OCI-LY3 (cell line): ENCODE measurements at regions not wholly inside any gene's neighbourhood (a gene's known extent, or its start where the extent isn't known, plus 50 kb on each side); places are given as distances from the start of the nearest gene placed in this dataset.

Experiments
- CTCF ChIP-seq: fragments of 200-600, 300-600 bp; sonication (generic); IDR thresholded peaks from 2 replicates; pipeline ENCODE4 v1.5.1; 2014; ENCODE audit warnings: antibody characterized with exemption, low read length, low read depth
- EZH2phosphoT487 ChIP-seq: fragments of 200-600 bp; shearing (Covaris generic); IDR thresholded peaks from 2 replicates; pipeline ENCODE4 v1.6.1; 2018; ENCODE audit warnings: antibody characterized with exemption, mixed run types, low read depth

- TF ChIP-seq CTCF = no peak
- no peak for TF ChIP-seq EZH2phosphoT487
Measured at GRCh38 chr3:177620073-177620472, 422.8 kb upstream of the TBL1XR1 start.
